ENCODE measurements at regions not wholly inside any gene's neighbourhood (a gene's known extent, or its start where the extent isn't known, plus 50 kb on each side); places are given as distances from the start of the nearest gene placed in this dataset.

DNA sequence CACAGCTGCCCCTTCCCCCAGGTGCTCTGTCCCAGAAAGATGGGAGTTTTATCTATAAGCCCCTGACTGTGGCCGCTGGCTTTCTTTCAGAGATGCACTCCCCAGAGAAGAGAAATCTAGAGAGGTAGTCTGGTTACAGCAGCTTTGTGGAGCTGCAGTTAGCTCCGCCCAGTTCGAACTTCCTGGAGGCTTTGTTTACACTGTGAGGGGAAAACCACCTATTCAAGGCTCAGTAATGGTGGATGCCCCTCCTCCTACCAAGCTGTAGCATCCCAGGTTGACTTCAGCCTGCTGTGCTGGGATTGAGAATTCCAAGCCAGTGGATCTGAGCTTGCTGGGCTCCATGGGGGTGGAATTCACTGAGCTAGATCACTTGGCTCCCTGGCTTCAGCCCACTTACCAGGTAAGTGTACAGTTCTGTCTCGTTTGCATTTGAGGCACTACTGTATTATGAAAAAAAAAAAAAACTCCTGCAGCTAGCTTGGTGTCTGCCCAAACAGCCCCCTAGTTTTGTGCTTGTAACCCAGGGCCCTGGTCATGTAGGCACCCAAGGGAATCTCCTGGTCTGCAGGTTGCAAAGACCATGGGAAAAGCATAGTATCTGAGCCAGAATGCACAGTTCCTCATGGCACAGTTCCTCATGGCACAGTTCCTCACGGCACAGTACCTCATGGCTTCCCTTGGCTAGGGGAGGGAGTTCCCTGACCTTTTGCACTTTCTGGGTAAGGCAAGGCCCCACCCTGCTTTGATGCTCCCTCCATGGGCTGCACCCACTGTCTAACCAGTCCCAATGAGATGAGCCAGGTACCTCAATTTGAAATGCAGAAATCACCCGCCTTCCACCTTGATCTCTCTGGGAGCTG lies 275.0 kb downstream of the CENPW start:
- H3K9me3 Mint-ChIP-seq (ENCODE audit: unreplicated experiment), result peaks cover 18% of the 10 kb centered on the region
- no peak for DNase-seq (ENCODE audit: extremely low spot score, unreplicated experiment)
- no peaks in the 10 kb centered on the region for H3K36me3 Mint-ChIP-seq (ENCODE audit: unreplicated experiment)
- H3K27ac Mint-ChIP-seq (ENCODE audit: unreplicated experiment), result no peak overlapping the region
- H3K4me3 Mint-ChIP-seq (ENCODE audit: unreplicated experiment), result no peak overlapping the region
- no peak for TF ChIP-seq CTCF (IDR thresholded peaks at IDR 0.05)
- H3K4me1 Mint-ChIP-seq (ENCODE audit: unreplicated experiment), result no peaks in the 10 kb centered on the region
- H3K27me3 Mint-ChIP-seq (ENCODE audit: unreplicated experiment), result peaks cover 6% of the 10 kb centered on the region

DNA sequence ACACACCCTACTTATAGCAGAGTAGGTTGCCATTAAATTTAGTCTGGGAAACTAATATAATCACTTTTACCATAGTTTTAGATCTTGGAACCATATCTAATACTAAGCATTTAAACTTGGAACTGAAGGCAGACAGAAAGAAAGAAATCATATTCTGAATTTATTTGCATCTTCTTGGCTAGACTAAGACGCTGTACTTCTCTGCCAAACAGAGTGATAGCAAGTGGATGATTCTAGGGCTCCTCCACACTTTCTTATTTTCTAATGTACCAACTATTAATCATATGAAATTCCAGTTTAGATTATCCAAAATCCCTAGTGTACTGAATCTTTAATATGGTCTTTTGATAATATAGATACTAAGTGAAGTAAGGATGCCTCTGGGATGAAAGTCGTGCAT lies 277.0 kb downstream of the CENPW start:
- peaks cover 11% of the 10 kb centered on the region for H3K27me3 Mint-ChIP-seq (ENCODE audit: unreplicated experiment)
- H3K4me1 Mint-ChIP-seq (ENCODE audit: unreplicated experiment), result no peaks in the 10 kb centered on the region
- no peaks in the 10 kb centered on the region for H3K36me3 Mint-ChIP-seq (ENCODE audit: unreplicated experiment)
- H3K4me3 Mint-ChIP-seq (ENCODE audit: unreplicated experiment), result no peak overlapping the region
- TF ChIP-seq CTCF (IDR thresholded peaks at IDR 0.05), result no peak
- H3K27ac Mint-ChIP-seq (ENCODE audit: unreplicated experiment), result no peak overlapping the region
- peaks cover 17% of the 10 kb centered on the region for H3K9me3 Mint-ChIP-seq (ENCODE audit: unreplicated experiment)
- DNase-seq (ENCODE audit: extremely low spot score, unreplicated experiment), result no peak

GRCh38 chr6:126618639-126619343 lies 278.9 kb downstream of the CENPW start:
- no peak for TF ChIP-seq CTCF (IDR thresholded peaks at IDR 0.05)
- no peaks in the 10 kb centered on the region for H3K36me3 Mint-ChIP-seq (ENCODE audit: unreplicated experiment)
- peaks cover under 1% of the 10 kb centered on the region for H3K9me3 Mint-ChIP-seq (ENCODE audit: unreplicated experiment)
- H3K4me3 Mint-ChIP-seq (ENCODE audit: unreplicated experiment), result no peak overlapping the region
- H3K27me3 Mint-ChIP-seq (ENCODE audit: unreplicated experiment), result peaks cover 11% of the 10 kb centered on the region
- no peaks in the 10 kb centered on the region for H3K4me1 Mint-ChIP-seq (ENCODE audit: unreplicated experiment)
- DNase-seq (ENCODE audit: extremely low spot score, unreplicated experiment), result no peak
- no peak overlapping the region for H3K27ac Mint-ChIP-seq (ENCODE audit: unreplicated experiment)

- H3K27me3 Mint-ChIP-seq (ENCODE audit: unreplicated experiment), result peaks cover 11% of the 10 kb centered on the region
- no peaks in the 10 kb centered on the region for H3K36me3 Mint-ChIP-seq (ENCODE audit: unreplicated experiment)
- H3K27ac Mint-ChIP-seq (ENCODE audit: unreplicated experiment), result no peak overlapping the region
- H3K4me3 Mint-ChIP-seq (ENCODE audit: unreplicated experiment), result no peak overlapping the region
- no peak for DNase-seq (ENCODE audit: extremely low spot score, unreplicated experiment)
- H3K4me1 Mint-ChIP-seq (ENCODE audit: unreplicated experiment), result no peaks in the 10 kb centered on the region
- no peaks in the 10 kb centered on the region for H3K9me3 Mint-ChIP-seq (ENCODE audit: unreplicated experiment)
- TF ChIP-seq CTCF (IDR thresholded peaks at IDR 0.05), result no peak
Measured at GRCh38 chr6:126620719-126621118, 280.8 kb downstream of the CENPW start.

GRCh38 chr6:126625019-126625418 lies 285.1 kb downstream of the CENPW start:
- Mint-ChIP-seq H3K27me3 (ENCODE audit: unreplicated experiment) (peaks cover 5% of the 10 kb centered on the region), H3K27ac (ENCODE audit: unreplicated experiment) (no peak overlapping the region), H3K4me1 (ENCODE audit: unreplicated experiment) (no peaks in the 10 kb centered on the region), H3K36me3 (ENCODE audit: unreplicated experiment) (no peaks in the 10 kb centered on the region), H3K4me3 (ENCODE audit: unreplicated experiment) (no peak overlapping the region), H3K9me3 (ENCODE audit: unreplicated experiment) (no peaks in the 10 kb centered on the region)
- DNase-seq (ENCODE audit: extremely low spot score, unreplicated experiment), result no peak
- TF ChIP-seq CTCF (IDR thresholded peaks at IDR 0.05), result no peak

Data from osteocyte (in vitro differentiated cells).